Stimulated activated CD4-positive, alpha-beta T cell treated with anti-CD3 and anti-CD28 coated beads, Interleukin-4, amount 100 ng/mL, for 48 hours (primary cell): ENCODE measurements at regions not wholly inside any gene's neighbourhood (a gene's known extent, or its start where the extent isn't known, plus 50 kb on each side); places are given as distances from the start of the nearest gene placed in this dataset.
"Not testable (repeated sequence)": the region's sequence is repeated elsewhere in the genome, so short reads cannot be mapped to it uniquely, and the experiment has no call there.

ENCODE experiments used
- DNase-seq, 2 donors: peaks; one replicate each; pipeline ENCODE4 v3.0.0-alpha.2; 2020; ENCODE audit warnings: low read depth in 2 of 2

GRCh38 chr3:176193032-176193730 lies 1004.1 kb downstream of the TBL1XR1 start:
- DNase-seq: no peak

- DNase-seq: no peak
Observed at GRCh38 chr3:176190755-176191154, 1006.5 kb downstream of the TBL1XR1 start.

GRCh38 chr3:176183181-176183580 lies 1014.1 kb downstream of the TBL1XR1 start:
- no peak for DNase-seq

GRCh38 chr3:176174060-176174459 lies 1023.2 kb downstream of the TBL1XR1 start:
- no peak for DNase-seq

GRCh38 chr3:176172492-176172891 lies 1024.8 kb downstream of the TBL1XR1 start:
- DNase-seq: no peak

- no peak for DNase-seq
Observed at GRCh38 chr3:176167272-176167671, 1030.0 kb downstream of the TBL1XR1 start.

- no peak for DNase-seq
Observed at GRCh38 chr3:176160997-176161396, 1036.3 kb downstream of the TBL1XR1 start.

- no peak for DNase-seq
Observed at GRCh38 chr3:176159796-176160195, 1037.5 kb downstream of the TBL1XR1 start.

GRCh38 chr3:176155012-176155411 lies 1042.3 kb downstream of the TBL1XR1 start:
- no peak for DNase-seq

GRCh38 chr3:176149567-176149966 lies 1047.7 kb downstream of the TBL1XR1 start:
- DNase-seq: no peak

GRCh38 chr3:176147251-176147650 lies 1050.0 kb downstream of the TBL1XR1 start:
- DNase-seq: no peak

- no peak for DNase-seq
Observed at GRCh38 chr3:176141837-176142236, 1055.4 kb downstream of the TBL1XR1 start.

GRCh38 chr3:176120507-176120906 lies 1076.8 kb downstream of the TBL1XR1 start:
- DNase-seq: no peak

- no peak for DNase-seq
Observed at GRCh38 chr3:176119826-176120225, 1077.5 kb downstream of the TBL1XR1 start.

- DNase-seq: no peak
Observed at GRCh38 chr3:176106380-176106779, 1090.9 kb downstream of the TBL1XR1 start.

- DNase-seq: no peak
Observed at GRCh38 chr3:176097027-176097426, 1100.3 kb downstream of the TBL1XR1 start.

GRCh38 chr3:176093892-176094291 lies 1103.4 kb downstream of the TBL1XR1 start:
- DNase-seq: not testable (repeated sequence)

GRCh38 chr3:176090727-176091126 lies 1106.6 kb downstream of the TBL1XR1 start:
- DNase-seq: no peak

GRCh38 chr3:176088962-176089383 lies 1108.3 kb downstream of the TBL1XR1 start:
- no peak for DNase-seq

GRCh38 chr3:176087066-176087697 lies 1110.1 kb downstream of the TBL1XR1 start:
- no peak for DNase-seq

- DNase-seq: no peak
Observed at GRCh38 chr3:176079785-176080184, 1117.5 kb downstream of the TBL1XR1 start.

- DNase-seq: no peak
Observed at GRCh38 chr3:176078906-176079305, 1118.4 kb downstream of the TBL1XR1 start.

- DNase-seq: no peak
Observed at GRCh38 chr3:176075491-176075890, 1121.8 kb downstream of the TBL1XR1 start.

GRCh38 chr3:176075046-176075445 lies 1122.2 kb downstream of the TBL1XR1 start:
- no peak for DNase-seq
